ENCODE measurements at regions not wholly inside any gene's neighbourhood (a gene's known extent, or its start where the extent isn't known, plus 50 kb on each side); places are given as distances from the start of the nearest gene placed in this dataset.

DNA sequence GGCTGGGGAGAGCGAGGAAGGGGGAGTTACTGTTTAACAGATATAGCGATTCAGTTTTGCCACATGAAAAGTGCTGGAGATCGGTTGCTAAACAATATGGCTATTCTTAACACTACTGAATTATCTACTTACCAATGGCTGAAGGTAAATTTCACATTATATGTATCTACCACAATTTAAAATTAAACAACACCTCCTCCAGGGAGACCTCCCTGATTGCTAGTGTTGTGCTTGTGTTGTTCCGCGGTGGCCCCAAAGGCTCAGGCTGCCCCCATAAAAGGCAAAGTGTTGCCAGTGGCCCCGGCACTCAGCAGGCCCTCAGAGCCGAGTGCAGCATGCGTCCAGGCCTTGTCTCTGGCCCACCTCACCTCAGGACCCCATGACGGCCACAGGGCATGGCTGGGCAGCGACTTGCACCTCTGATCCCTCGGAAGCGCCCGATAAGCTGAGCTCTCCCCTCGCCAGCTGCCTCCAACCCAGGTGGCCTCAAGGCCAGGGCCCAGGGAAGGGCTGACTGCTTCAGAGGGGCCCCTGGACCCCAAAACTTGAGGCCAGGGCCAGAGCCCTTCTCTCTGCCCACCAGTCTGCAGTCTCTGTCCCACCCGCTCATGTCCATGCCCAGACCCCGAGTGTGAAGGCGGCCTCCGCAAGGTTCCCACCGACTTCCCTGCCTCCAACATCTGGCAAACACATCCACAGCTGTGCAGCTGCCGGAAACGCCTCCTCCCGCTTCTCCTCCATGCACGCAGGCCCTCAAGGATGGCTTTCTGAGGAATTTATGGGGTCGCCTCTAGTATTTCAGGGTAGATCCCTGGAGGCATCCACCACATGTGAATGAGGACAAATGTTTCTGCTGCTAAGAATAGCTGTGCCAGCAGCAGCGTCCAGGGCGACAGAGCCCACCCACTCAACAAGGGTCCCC lies 60.0 kb downstream of the NCOR2 start:
- no peaks in the 10 kb centered on the region for H3K27me3 ChIP-seq (ENCODE audit: control insufficient read depth in 1 of 2, insufficient read depth in 2 of 2, low read length in 2 of 2)
- ATAC-seq (ENCODE audit: poor library complexity) (no peak), DNase-seq (no peak)
- H3K27ac ChIP-seq (ENCODE audit: low read depth in 1 of 2, low read length in 2 of 2) = no peak overlapping the region
- H3K36me3 ChIP-seq (ENCODE audit: insufficient read depth, low read length) = peaks cover 8% of the 10 kb centered on the region
- POLR2A ChIA-PET = no interaction called here
- H3K4me1 ChIP-seq (ENCODE audit: insufficient read depth, low read length) = peaks cover 20% of the 10 kb centered on the region
- H3K27me3 Mint-ChIP-seq = no peaks in the 10 kb centered on the region
- H3K4me1 Mint-ChIP-seq (ENCODE audit: low read depth) = peaks cover 47% of the 10 kb centered on the region
- H3K36me3 Mint-ChIP-seq (ENCODE audit: low read depth) = no peaks in the 10 kb centered on the region
- CTCF ChIA-PET = no interaction called here
- TF ChIP-seq, protein P1, sequence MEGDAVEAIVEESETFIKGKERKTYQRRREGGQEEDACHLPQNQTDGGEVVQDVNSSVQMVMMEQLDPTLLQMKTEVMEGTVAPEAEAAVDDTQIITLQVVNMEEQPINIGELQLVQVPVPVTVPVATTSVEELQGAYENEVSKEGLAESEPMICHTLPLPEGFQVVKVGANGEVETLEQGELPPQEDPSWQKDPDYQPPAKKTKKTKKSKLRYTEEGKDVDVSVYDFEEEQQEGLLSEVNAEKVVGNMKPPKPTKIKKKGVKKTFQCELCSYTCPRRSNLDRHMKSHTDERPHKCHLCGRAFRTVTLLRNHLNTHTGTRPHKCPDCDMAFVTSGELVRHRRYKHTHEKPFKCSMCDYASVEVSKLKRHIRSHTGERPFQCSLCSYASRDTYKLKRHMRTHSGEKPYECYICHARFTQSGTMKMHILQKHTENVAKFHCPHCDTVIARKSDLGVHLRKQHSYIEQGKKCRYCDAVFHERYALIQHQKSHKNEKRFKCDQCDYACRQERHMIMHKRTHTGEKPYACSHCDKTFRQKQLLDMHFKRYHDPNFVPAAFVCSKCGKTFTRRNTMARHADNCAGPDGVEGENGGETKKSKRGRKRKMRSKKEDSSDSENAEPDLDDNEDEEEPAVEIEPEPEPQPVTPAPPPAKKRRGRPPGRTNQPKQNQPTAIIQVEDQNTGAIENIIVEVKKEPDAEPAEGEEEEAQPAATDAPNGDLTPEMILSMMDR (IDR thresholded peaks at IDR 0.05) = no peak
- no peak overlapping the region for H3K27ac Mint-ChIP-seq
- H3K4me3 ChIP-seq (ENCODE audit: low read length) = no peak overlapping the region
- intact Hi-C loops (cut with DNase I, micrococcal nuclease) = no loop called here
- no peaks in the 10 kb centered on the region for H3K9me3 ChIP-seq (ENCODE audit: control insufficient read depth in 1 of 2, insufficient read depth in 1 of 2, low read length in 2 of 2)
- no peaks in the 10 kb centered on the region for H3K9me3 Mint-ChIP-seq
- H3K4me3 Mint-ChIP-seq = peak overlapping the region; percentile 2

DNA sequence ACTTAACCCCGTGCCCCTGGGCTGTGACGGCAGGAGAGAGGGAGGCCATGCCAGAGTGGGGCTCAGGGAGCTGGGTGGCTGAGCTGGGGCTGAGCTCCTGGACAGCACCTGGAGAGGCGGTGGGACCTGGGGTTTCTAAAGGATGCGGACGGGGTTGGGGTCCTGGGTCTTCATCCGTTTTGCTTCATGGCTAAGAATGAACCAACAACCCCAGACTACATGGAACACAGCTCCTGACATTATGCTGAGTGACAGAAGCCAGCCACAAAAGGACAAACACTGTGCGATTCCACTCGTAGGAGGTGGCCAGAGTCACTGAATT lies 60.6 kb downstream of the NCOR2 start:
- Mint-ChIP-seq H3K4me3 (peak overlapping the region; percentile 45), H3K27me3 (no peaks in the 10 kb centered on the region), H3K27ac (no peak overlapping the region), H3K9me3 (no peaks in the 10 kb centered on the region), H3K36me3 (ENCODE audit: low read depth) (no peaks in the 10 kb centered on the region), H3K4me1 (ENCODE audit: low read depth) (peaks cover 47% of the 10 kb centered on the region)
- ChIA-PET CTCF (no interaction called here), POLR2A (no interaction called here)
- TF ChIP-seq, protein P1 (IDR thresholded peaks at IDR 0.05) = no peak
- no peak for DNase-seq
- H3K9me3 ChIP-seq (ENCODE audit: control insufficient read depth in 1 of 2, insufficient read depth in 1 of 2, low read length in 2 of 2) = no peaks in the 10 kb centered on the region
- intact Hi-C loops (cut with DNase I, micrococcal nuclease) = no loop called here
- H3K27ac ChIP-seq (ENCODE audit: low read depth in 1 of 2, low read length in 2 of 2) = no peak overlapping the region
- peaks cover 20% of the 10 kb centered on the region for H3K4me1 ChIP-seq (ENCODE audit: insufficient read depth, low read length)
- H3K4me3 ChIP-seq (ENCODE audit: low read length) = no peak overlapping the region
- no peaks in the 10 kb centered on the region for H3K27me3 ChIP-seq (ENCODE audit: control insufficient read depth in 1 of 2, insufficient read depth in 2 of 2, low read length in 2 of 2)
- no peak for ATAC-seq (ENCODE audit: poor library complexity)
- peaks cover 8% of the 10 kb centered on the region for H3K36me3 ChIP-seq (ENCODE audit: insufficient read depth, low read length)

DNA sequence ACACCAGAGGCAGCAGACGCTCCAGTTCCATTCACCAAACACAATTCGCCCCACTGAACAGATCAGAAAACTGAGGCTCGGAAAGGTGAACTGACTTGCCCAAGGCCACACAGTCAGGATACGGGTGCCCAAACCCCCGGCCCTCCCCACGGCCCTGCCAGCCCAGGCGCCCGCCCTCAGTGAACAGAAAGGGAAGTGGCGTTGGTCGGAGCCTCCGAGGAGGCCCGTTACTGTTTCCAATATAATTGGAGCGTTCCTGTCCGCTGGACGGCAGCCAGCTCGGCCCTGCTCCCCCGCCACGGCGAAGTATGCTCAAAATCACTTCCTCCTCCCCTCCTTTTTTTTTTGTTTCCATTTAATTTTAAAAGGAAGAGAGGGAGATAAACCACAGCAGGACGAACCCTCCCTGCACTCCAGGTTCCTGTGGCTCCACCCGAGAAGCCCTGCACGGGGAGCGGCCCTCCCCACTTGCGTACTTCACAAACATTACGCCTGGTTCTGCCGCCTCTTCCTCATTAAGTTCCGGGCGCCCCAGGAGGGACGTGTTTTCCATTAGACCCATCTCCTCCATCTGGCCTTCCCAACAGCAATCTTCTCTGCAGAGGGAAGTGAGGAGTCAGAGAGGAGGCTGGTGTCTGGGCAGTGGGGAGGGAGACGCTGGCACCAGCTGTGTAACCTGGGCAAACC lies 61.1 kb downstream of the NCOR2 start:
- Histone ChIP-seq H3K27ac (ENCODE audit: low read depth in 1 of 2, low read length in 2 of 2) (no peak overlapping the region), H3K36me3 (ENCODE audit: insufficient read depth, low read length) (peaks cover 8% of the 10 kb centered on the region), H3K4me3 (ENCODE audit: low read length) (no peak overlapping the region), H3K9me3 (ENCODE audit: control insufficient read depth in 1 of 2, insufficient read depth in 1 of 2, low read length in 2 of 2) (no peaks in the 10 kb centered on the region), H3K27me3 (ENCODE audit: control insufficient read depth in 1 of 2, insufficient read depth in 2 of 2, low read length in 2 of 2) (no peaks in the 10 kb centered on the region), H3K4me1 (ENCODE audit: insufficient read depth, low read length) (peaks cover 20% of the 10 kb centered on the region)
- TF ChIP-seq, protein P1 (IDR thresholded peaks at IDR 0.05) = no peak
- POLR2A ChIA-PET = no interaction called here
- ATAC-seq (ENCODE audit: poor library complexity) (no peak), DNase-seq (peak in 2 of 14 experiments; percentile 48 to 53)
- no peaks in the 10 kb centered on the region for H3K36me3 Mint-ChIP-seq (ENCODE audit: low read depth)
- peak overlapping the region; percentile 45 for H3K4me3 Mint-ChIP-seq
- intact Hi-C loops (cut with DNase I, micrococcal nuclease) = no loop called here
- peaks cover 52% of the 10 kb centered on the region for H3K4me1 Mint-ChIP-seq (ENCODE audit: low read depth)
- H3K27ac Mint-ChIP-seq = no peak overlapping the region
- CTCF ChIA-PET = no interaction called here
- no peaks in the 10 kb centered on the region for H3K27me3 Mint-ChIP-seq
- no peaks in the 10 kb centered on the region for H3K9me3 Mint-ChIP-seq

Measured in CD4-positive, alpha-beta T cell (primary cell).